Loucy (cell line): ENCODE measurements at regions not wholly inside any gene's neighbourhood (a gene's known extent, or its start where the extent isn't known, plus 50 kb on each side); places are given as distances from the start of the nearest gene placed in this dataset.

Experiments used
- H2AFZ ChIP-seq: fragments of 200-600 bp; sonication (generic); 2 replicates; pipeline ENCODE4 v1.6.0; 2016; ENCODE audit warnings: antibody characterized with exemption, mild to moderate bottlenecking, low read length, moderate library complexity
- H3F3A ChIP-seq: fragments of 200-600 bp; 2 replicates; pipeline ENCODE4 v1.6.0; 2016; ENCODE audit warnings: antibody characterized with exemption, low read depth, mild to moderate bottlenecking
- H3K27me3 ChIP-seq: fragments of 200-600 bp; sonication (generic); 2 replicates; pipeline ENCODE4 v1.6.1; 2014; ENCODE audit warnings: low read length, mild to moderate bottlenecking; ENCODE audit not compliant: insufficient read depth, poor library complexity, severe bottlenecking
- H3K36me3 ChIP-seq: fragments of 200-600 bp; sonication (generic); 2 replicates; pipeline ENCODE4 v1.6.1; 2016; ENCODE audit warnings: low read length; ENCODE audit not compliant: insufficient read depth
- H3K4me1 ChIP-seq: fragments of 200-600 bp; sonication (generic); 2 replicates; pipeline ENCODE4 v1.5.1; 2014; ENCODE audit warnings: low read length, mild to moderate bottlenecking; ENCODE audit not compliant: insufficient read depth, poor library complexity, severe bottlenecking
- H3K4me2 ChIP-seq: fragments of 200-600 bp; sonication (generic); 2 replicates; pipeline ENCODE4 v1.6.0; 2014; ENCODE audit warnings: antibody characterized with exemption, low read length, low read depth, mild to moderate bottlenecking; ENCODE audit not compliant: poor library complexity, severe bottlenecking
- H3K4me3 ChIP-seq: fragments of 200-600 bp; sonication (generic); 2 replicates; pipeline ENCODE4 v1.5.1; 2014; ENCODE audit warnings: low read length, mild to moderate bottlenecking, mixed read lengths; ENCODE audit not compliant: poor library complexity, severe bottlenecking
- H3K79me2 ChIP-seq: fragments of 200-600 bp; sonication (generic); 2 replicates; pipeline ENCODE4 v1.6.1; 2014; ENCODE audit warnings: low read length; ENCODE audit not compliant: insufficient read depth
- H3K9ac ChIP-seq: fragments of 200-600 bp; sonication (generic); 2 replicates; pipeline ENCODE4 v1.6.0; 2014; ENCODE audit warnings: mild to moderate bottlenecking, low read depth, low read length, moderate library complexity; ENCODE audit not compliant: poor library complexity, severe bottlenecking
- H3K9me2 ChIP-seq: fragments of 200-600 bp; sonication (generic); replicated peaks from 2 replicates; pipeline ENCODE4 v1.6.1; 2016; ENCODE audit warnings: low read depth, low read length, mixed read lengths
- H3K9me3 ChIP-seq: fragments of 200-600 bp; sonication (generic); 2 replicates; pipeline ENCODE4 v1.6.1; 2014; ENCODE audit warnings: mild to moderate bottlenecking, antibody characterized with exemption, low read length, low read depth; ENCODE audit not compliant: insufficient read depth
- H4K20me1 ChIP-seq: fragments of 200-600 bp; sonication (generic); 2 replicates; pipeline ENCODE4 v1.6.0; 2014; ENCODE audit warnings: antibody characterized with exemption, low read length, mild to moderate bottlenecking; ENCODE audit not compliant: insufficient read depth, poor library complexity, severe bottlenecking
- CTCF ChIP-seq: fragments of 200-600 bp; sonication (generic); conservative IDR thresholded peaks from 2 replicates; pipeline ENCODE4 v1.5.1; 2014; ENCODE audit warnings: mild to moderate bottlenecking, antibody characterized with exemption, low read length
- EZH2phosphoT487 ChIP-seq: fragments of 200-600 bp; IDR thresholded peaks from 2 replicates; pipeline ENCODE4 v1.6.1; 2018; ENCODE audit warnings: antibody characterized with exemption, mild to moderate bottlenecking, moderate library complexity, borderline replicate concordance

- Histone ChIP-seq H3K4me1 (peaks cover 29% of the 10 kb centered on the region), H4K20me1 (no peaks in the 10 kb centered on the region), H3K36me3 (no peaks in the 10 kb centered on the region), H3K4me2 (no peak overlapping the region), H3K9me2 (no peaks in the 10 kb centered on the region), H3K9ac (no peak overlapping the region), H3K27me3 (no peaks in the 10 kb centered on the region), H3K9me3 (no peaks in the 10 kb centered on the region), H3F3A (no peaks in the 10 kb centered on the region), H3K79me2 (no peaks in the 10 kb centered on the region), H3K4me3 (no peak overlapping the region), H2AFZ (no peak overlapping the region)
- no peak for TF ChIP-seq CTCF
- no peak for TF ChIP-seq EZH2phosphoT487
Measured at GRCh38 chr17:55964191-55964590, 189.1 kb upstream of the ANKFN1 start.

- no peaks in the 10 kb centered on the region for H3K9me3 ChIP-seq
- H3K4me2 ChIP-seq: no peak overlapping the region
- H3K9ac ChIP-seq: no peak overlapping the region
- H3K27me3 ChIP-seq: no peaks in the 10 kb centered on the region
- H4K20me1 ChIP-seq: no peaks in the 10 kb centered on the region
- peaks cover 20% of the 10 kb centered on the region for H3K4me1 ChIP-seq
- no peaks in the 10 kb centered on the region for H3K79me2 ChIP-seq
- H3K9me2 ChIP-seq: no peaks in the 10 kb centered on the region
- no peaks in the 10 kb centered on the region for H3F3A ChIP-seq
- no peak overlapping the region for H2AFZ ChIP-seq
- no peaks in the 10 kb centered on the region for H3K36me3 ChIP-seq
- no peak for TF ChIP-seq EZH2phosphoT487
- TF ChIP-seq CTCF: peak; percentile 54
- no peak overlapping the region for H3K4me3 ChIP-seq
Measured at GRCh38 chr17:55965051-55965450, 188.2 kb upstream of the ANKFN1 start.

GRCh38 chr17:55969562-55970324 is 183.5 kb upstream of the ANKFN1 start:
- H2AFZ ChIP-seq: no peak overlapping the region
- H3F3A ChIP-seq: no peaks in the 10 kb centered on the region
- H3K36me3 ChIP-seq: no peaks in the 10 kb centered on the region
- no peak overlapping the region for H3K9ac ChIP-seq
- H3K4me2 ChIP-seq: no peak overlapping the region
- no peaks in the 10 kb centered on the region for H3K4me1 ChIP-seq
- TF ChIP-seq EZH2phosphoT487 (no peak), CTCF (no peak)
- no peak overlapping the region for H3K4me3 ChIP-seq
- H3K27me3 ChIP-seq: no peaks in the 10 kb centered on the region
- no peaks in the 10 kb centered on the region for H3K79me2 ChIP-seq
- no peaks in the 10 kb centered on the region for H3K9me2 ChIP-seq
- no peaks in the 10 kb centered on the region for H3K9me3 ChIP-seq
- no peaks in the 10 kb centered on the region for H4K20me1 ChIP-seq
